ENCODE measurements at regions not wholly inside any gene's neighbourhood (a gene's known extent, or its start where the extent isn't known, plus 50 kb on each side); places are given as distances from the start of the nearest gene placed in this dataset.

GRCh38 chr11:69968396-69969347 lies 109.4 kb upstream of the ANO1 start:
- no peak overlapping the region for H2BK20ac ChIP-seq (ENCODE audit: low read length)
- 0 out of 2 replicates have a peak overlapping the region, but pooled peaks have one; percentile 17 for H2BK12ac ChIP-seq (ENCODE audit: low read depth, low read length)
- no peak overlapping the region for H3K4me3 ChIP-seq (ENCODE audit: extremely low read depth in 1 of 4, insufficient read depth in 2 of 4, low read depth in 3 of 4, low read length in 4 of 4)
- no peak overlapping the region for H2AFZ ChIP-seq (ENCODE audit: low read length)
- 85% methylated on average over 21 of the region's 24 CpGs; no CpG with 5 or more reads in 1 of the 2 experiments for WGBS, 2 experiments (ENCODE audit: extremely low coverage in 1 of 2, insufficient coverage in 1 of 2, insufficient read length in 1 of 2, insufficient replicate concordance in 2 of 2, low coverage in 1 of 2, low lambda C conversion rate in 2 of 2, missing lambda C conversion rate in 1 of 2)
- DNase-seq (ENCODE audit: low read depth in 1 of 2, low spot score in 2 of 2) (no peak), FAIRE-seq (no peak)
- H4K5ac ChIP-seq (ENCODE audit: insufficient read length, low read depth, low read length), result no peak overlapping the region
- H3K56ac ChIP-seq (replicated peaks; ENCODE audit: insufficient read length, low read depth, low read length), result no peak overlapping the region
- H3K36me3 ChIP-seq (ENCODE audit: control insufficient read depth in 2 of 4, insufficient read depth in 4 of 4, low read length in 3 of 4), result no peaks in the 10 kb centered on the region
- H3K9me3 ChIP-seq (ENCODE audit: insufficient read depth in 2 of 2, low read depth in 1 of 2, low read length in 1 of 2), result no peaks in the 10 kb centered on the region
- H3K79me1 ChIP-seq (ENCODE audit: low read depth, low read length), result no peaks in the 10 kb centered on the region
- H3K27me3 ChIP-seq (replicated peaks in 1 of 4; ENCODE audit: control insufficient read depth in 3 of 4, extremely low read depth in 1 of 4, insufficient read depth in 3 of 4, low read length in 3 of 4), result peaks cover 0 to 3% (median 0%) of the 10 kb centered on the region in 4 experiments; a peak in 1 of 7 replicates
- H4K8ac ChIP-seq (ENCODE audit: extremely low read depth, insufficient read depth, low read length), result no peak overlapping the region
- H3K27ac ChIP-seq (ENCODE audit: low read depth, low read length), result no peak overlapping the region
- ChIA-PET CTCF (ENCODE audit: partially characterized antibody) (interaction anchor here (1.3 to 1.5 kb wide), 2 partner anchors 9 to 47 kb away, joined by 4 read pairs; no protein-coding TSS in a partner anchor), POLR2A (ENCODE audit: partially characterized antibody) (no interaction called here)
- no peak overlapping the region for H3K4ac ChIP-seq (replicated peaks; ENCODE audit: insufficient read length, low read depth, low read length)
- H3K79me2 ChIP-seq (ENCODE audit: control insufficient read depth in 1 of 2, insufficient read depth in 2 of 2, low read length in 2 of 2), result no peaks in the 10 kb centered on the region
- H2AK5ac ChIP-seq (ENCODE audit: low read depth, low read length), result 0 out of 2 replicates have a peak overlapping the region, but pooled peaks have one; percentile 24
- no peak overlapping the region for H2BK120ac ChIP-seq (replicated peaks; ENCODE audit: low read depth, low read length)
- no peak overlapping the region for H3K14ac ChIP-seq (ENCODE audit: insufficient read length)
- H2BK5ac ChIP-seq (ENCODE audit: low read depth, low read length), result no peak overlapping the region
- H4K91ac ChIP-seq (replicated peaks; ENCODE audit: insufficient read length, low read length), result peak overlapping the region; percentile 20
- H2BK15ac ChIP-seq (ENCODE audit: low read length), result no peak overlapping the region
- no peaks in the 10 kb centered on the region for H3K23me2 ChIP-seq (ENCODE audit: low read depth, low read length)
- no peaks in the 10 kb centered on the region for H4K20me1 ChIP-seq (replicated peaks in 1 of 2; ENCODE audit: control insufficient read depth in 1 of 2, insufficient read depth in 2 of 2, low read length in 2 of 2)
- no peak for TF ChIP-seq CEBPB (IDR thresholded peaks at IDR 0.05; ENCODE audit: low read depth, low read length)
- TF ChIP-seq KDM1A (IDR thresholded peaks at IDR 0.05; ENCODE audit: borderline replicate concordance, low read length), result peak; percentile 33; the same call in 1 of the 2 replicates
- no peak overlapping the region for H3K4me2 ChIP-seq (ENCODE audit: insufficient read depth in 1 of 2, low read depth in 2 of 2, low read length in 2 of 2)
- peaks cover 0 to 21% (median 14%) of the 10 kb centered on the region in 4 experiments; a peak in 6 of 7 replicates for H3K4me1 ChIP-seq (replicated peaks in 1 of 4; ENCODE audit: control insufficient read depth in 3 of 4, insufficient read depth in 4 of 4, low read length in 3 of 4)
- no peak overlapping the region for H3K18ac ChIP-seq (ENCODE audit: extremely low read depth, low read length)
- H3K9ac ChIP-seq (replicated peaks in 1 of 4; ENCODE audit: extremely low read depth in 1 of 4, low read depth in 3 of 4, low read length in 3 of 4), result no peak overlapping the region
- no peak overlapping the region for H3K23ac ChIP-seq (ENCODE audit: insufficient read length)
